SK-N-SH (cell line): ENCODE measurements at regions not wholly inside any gene's neighbourhood (a gene's known extent, or its start where the extent isn't known, plus 50 kb on each side); places are given as distances from the start of the nearest gene placed in this dataset.

Experiments used
- CTCF ChIA-PET: fragments of 300-600, 350-600 bp; formaldehyde crosslinking; extraction: SDS; loops from one replicate; lab custom pipeline; 2021; lab: Yijun Ruan, JAX
- POLR2A ChIA-PET: fragments of 350-600 bp; sonication (Branson Sonifier 250); formaldehyde crosslinking; extraction: SDS; loops from one replicate; lab custom pipeline; 2020; ENCODE audit warnings: antibody characterized with exemption, inconsistent platforms; lab: Yijun Ruan, JAX
- DNase-seq: peaks from one replicate; pipeline ENCODE4 v3.0.0; 2012
- H2AFZ ChIP-seq: fragments of 200-600 bp; sonication (generic); 2 replicates; pipeline ENCODE4 v1.8.1; 2016; ENCODE audit warnings: antibody characterized with exemption, mild to moderate bottlenecking, low read depth
- H3F3A ChIP-seq: fragments of 200-600 bp; sonication (generic); replicated peaks from 2 replicates; pipeline ENCODE3; 2016; ENCODE audit warnings: antibody characterized with exemption, mild to moderate bottlenecking; ENCODE audit not compliant: insufficient read depth
- H3K27ac ChIP-seq, 2 experiments: fragments of 200-500 bp in 1 of 2; fragments of 200-600 bp in 1 of 2; sonication (Bioruptor generic) in 1 of 2; sonication (generic), shearing (Covaris generic) in 1 of 2; 2 replicates each; pipeline versions ENCODE4 v1.5.1 to v1.6.1; 2014 to 2016; ENCODE audit warnings: low read depth in 2 of 2, inconsistent platforms in 1 of 2, low read length in 1 of 2, mild to moderate bottlenecking in 1 of 2, mixed read lengths in 1 of 2
- H3K27me3 ChIP-seq: fragments of 200-600 bp; sonication (generic), shearing (Covaris generic); 2 replicates; pipeline ENCODE4 v1.6.1; 2016; ENCODE audit warnings: mixed run types; ENCODE audit not compliant: insufficient read depth
- H3K36me3 ChIP-seq, 2 experiments: fragments of 200-500 bp in 1 of 2; fragments of 200-600 bp in 1 of 2; sonication (Bioruptor generic) in 1 of 2; sonication (generic) in 1 of 2; replicated peaks in 1 of 2; 2 replicates each; pipeline versions ENCODE3 to v1.5.1; 2014 to 2016; ENCODE audit warnings: low read length in 1 of 2, mild to moderate bottlenecking in 1 of 2; ENCODE audit not compliant: insufficient read depth in 2 of 2, control insufficient read depth in 1 of 2
- H3K4me1 ChIP-seq, 2 experiments: fragments of 200-500 bp in 1 of 2; fragments of 200-600 bp in 1 of 2; sonication (Bioruptor generic) in 1 of 2; sonication (generic), shearing (Covaris generic) in 1 of 2; 2 replicates each; pipeline versions ENCODE4 v1.5.1 to v1.6.1; 2014 to 2016; ENCODE audit warnings: low read depth in 1 of 2, low read length in 1 of 2, mixed run types in 1 of 2; ENCODE audit not compliant: insufficient read depth in 2 of 2, control insufficient read depth in 1 of 2
- H3K4me2 ChIP-seq: fragments of 200-600 bp; sonication (generic), shearing (Covaris generic); 2 replicates; pipeline ENCODE4 v1.6.1; 2017; ENCODE audit warnings: mixed run types
- H3K4me3 ChIP-seq, 2 experiments: fragments of 200-500 bp in 1 of 2; fragments of 200-600 bp in 1 of 2; sonication (Bioruptor generic) in 1 of 2; sonication (generic), shearing (Covaris generic) in 1 of 2; 2 replicates each; pipeline versions ENCODE4 v1.5.1 to v1.8.1; 2014 to 2016; ENCODE audit warnings: low read depth in 2 of 2, inconsistent platforms in 1 of 2, low read length in 1 of 2, mild to moderate bottlenecking in 1 of 2, mixed read lengths in 1 of 2, moderate library complexity in 1 of 2
- H3K79me2 ChIP-seq: fragments of 200-600 bp; sonication (generic); 2 replicates; pipeline ENCODE4 v1.8.1; 2017; ENCODE audit warnings: mild to moderate bottlenecking; ENCODE audit not compliant: insufficient read depth
- H3K9ac ChIP-seq: fragments of 200-600 bp; sonication (generic); 2 replicates; pipeline ENCODE4 v1.6.1; 2017; ENCODE audit warnings: mixed run types
- H3K9me2 ChIP-seq: fragments of 200-600 bp; sonication (generic); 2 replicates; pipeline ENCODE4 v1.6.1; 2017; ENCODE audit warnings: mixed run types
- H3K9me3 ChIP-seq: fragments of 200-600 bp; sonication (generic); 2 replicates; pipeline ENCODE4 v1.6.1; 2017; ENCODE audit warnings: mixed run types, mild to moderate bottlenecking, moderate library complexity
- H4K20me1 ChIP-seq: fragments of 200-600 bp; sonication (generic); 2 replicates; pipeline ENCODE4 v1.6.1; 2017; ENCODE audit warnings: mild to moderate bottlenecking, mixed run types; ENCODE audit not compliant: insufficient read depth
- ELF1 ChIP-seq: IDR thresholded peaks from 2 replicates; pipeline ENCODE4 v1.4.0; 2012
- EP300 ChIP-seq, 2 experiments: IDR thresholded peaks; 2 replicates each; pipeline versions ENCODE4 v1.4.0 to v1.6.1; 2012; ENCODE audit warnings: borderline replicate concordance in 1 of 2, low read depth in 1 of 2, low read length in 1 of 2
- EZH2phosphoT487 ChIP-seq: fragments of 200-600 bp; sonication (generic); IDR thresholded peaks from 2 replicates; pipeline ENCODE4 v1.6.1; 2017; ENCODE audit warnings: low read depth, mixed run types, mild to moderate bottlenecking, antibody characterized with exemption, moderate library complexity, borderline replicate concordance
- GABPA ChIP-seq: IDR thresholded peaks from 2 replicates; pipeline ENCODE4 v1.4.0; 2012; ENCODE audit warnings: low read depth, mild to moderate bottlenecking
- JUND ChIP-seq: IDR thresholded peaks from 2 replicates; pipeline ENCODE4 v1.4.0; 2012
- NFIC ChIP-seq: IDR thresholded peaks from 2 replicates; pipeline ENCODE4 v1.4.0; 2012; ENCODE audit warnings: borderline replicate concordance
- POLR2AphosphoS5 ChIP-seq: IDR thresholded peaks from 2 replicates; pipeline ENCODE4 v1.6.1; 2012; ENCODE audit warnings: low read depth, low read length
- RFX5 ChIP-seq: IDR thresholded peaks from 2 replicates; pipeline ENCODE4 v1.6.1; 2012; ENCODE audit warnings: mild to moderate bottlenecking, improper control_type of control experiment, low read length
- SIN3A ChIP-seq: IDR thresholded peaks from 2 replicates; pipeline ENCODE4 v1.6.1; 2012; ENCODE audit warnings: low read depth, mild to moderate bottlenecking, low read length, moderate library complexity, borderline replicate concordance
- WGBS: methylation state at CpG from one replicate; pipeline ENCODE4 v1.1.6; 2017; ENCODE audit warnings: low lambda C conversion rate; 5-methylcytosine and 5-hydroxymethylcytosine counted together
- TF ChIP-seq, protein P1 (sequence below): fragments of 150-350 bp; IDR thresholded peaks from 2 replicates; pipeline ENCODE4 v1.6.1; 2016; ENCODE audit warnings: mild to moderate bottlenecking, low read depth, low read length
- TF ChIP-seq, protein P2 (sequence below): IDR thresholded peaks from 2 replicates; pipeline ENCODE4 v1.4.0; 2012; ENCODE audit warnings: low read depth, borderline replicate concordance
- TF ChIP-seq, protein P3 (sequence below): IDR thresholded peaks from 2 replicates; pipeline ENCODE4 v1.4.0; 2012; ENCODE audit warnings: low read depth, borderline replicate concordance
- TF ChIP-seq, protein P4 (sequence below): IDR thresholded peaks from 2 replicates; pipeline ENCODE4; 2012
- TF ChIP-seq, protein P5 (sequence below): IDR thresholded peaks from 2 replicates; pipeline ENCODE4 v1.4.0; 2012; ENCODE audit warnings: low read depth

DNA sequence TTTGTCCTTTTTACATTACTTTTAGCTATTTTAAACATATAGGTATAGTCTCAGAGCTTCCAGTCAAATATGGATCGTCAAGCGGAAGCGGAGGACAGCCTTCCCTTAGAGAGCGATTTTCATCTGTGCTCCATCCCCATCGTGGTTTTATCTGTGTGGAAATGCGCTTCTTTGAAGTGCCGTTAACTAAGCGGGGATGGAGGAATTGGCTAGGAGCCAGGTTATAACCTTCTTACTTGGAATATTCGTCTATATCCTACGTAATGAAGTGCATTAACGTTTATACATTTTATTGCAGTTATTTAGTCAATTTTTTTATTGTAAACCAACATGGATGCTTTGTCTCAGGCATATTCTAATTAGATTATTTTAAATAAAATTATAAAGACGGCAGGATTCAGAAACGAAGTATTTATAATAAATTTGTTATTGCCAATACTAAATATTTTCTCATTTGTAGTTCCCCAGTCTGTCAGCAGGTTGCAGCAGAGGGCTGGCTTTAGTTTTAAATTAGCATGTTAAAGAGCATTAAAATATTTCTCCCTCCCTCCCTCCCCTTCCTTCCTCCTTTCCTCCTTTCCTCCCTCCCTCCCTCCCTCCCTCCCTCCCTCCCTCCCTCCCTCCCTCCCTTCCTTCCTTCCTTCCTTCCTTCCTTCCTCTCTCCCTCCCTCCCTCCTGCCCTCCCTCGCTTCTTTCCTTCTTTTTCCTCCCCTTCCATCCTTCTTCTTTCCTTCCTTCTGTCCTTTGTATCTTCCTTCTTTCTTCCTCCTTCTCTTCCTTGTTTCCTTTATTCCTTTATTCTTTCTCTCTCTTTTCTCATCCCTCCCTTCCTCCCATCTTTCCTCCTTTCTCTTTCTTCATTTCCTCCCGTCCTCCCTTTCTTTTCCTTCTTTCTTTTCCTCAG, 80.6 kb upstream of the DOCK10 start (continued):
- no peak for TF ChIP-seq RFX5

DNA sequence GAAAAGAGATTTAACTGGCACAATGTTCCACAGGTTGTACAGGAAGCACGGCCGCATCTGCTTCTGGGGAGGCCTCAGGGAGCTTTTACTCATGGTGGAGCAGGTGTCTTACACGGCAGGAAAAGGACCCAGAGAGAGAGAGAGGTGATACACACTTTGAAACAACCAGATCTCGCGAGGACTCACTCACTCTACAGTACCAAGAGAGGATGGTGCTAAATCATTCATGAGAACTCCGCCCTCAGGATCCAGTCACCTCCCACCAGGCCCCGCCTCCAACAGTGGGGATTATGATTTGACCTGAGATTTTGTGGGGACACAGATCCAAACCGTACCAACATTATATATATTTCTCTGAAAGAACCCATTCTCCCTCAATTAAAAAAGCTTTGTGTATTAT, 79.7 kb upstream of the DOCK10 start:
- no peak for DNase-seq
- peaks cover 22% of the 10 kb centered on the region for H3F3A ChIP-seq
- no peaks in the 10 kb centered on the region for H3K9me2 ChIP-seq
- H3K79me2 ChIP-seq: no peaks in the 10 kb centered on the region
- no peaks in the 10 kb centered on the region for H3K27me3 ChIP-seq
- POLR2A ChIA-PET: no interaction called here
- no peak overlapping the region for H3K4me2 ChIP-seq
- no peaks in the 10 kb centered on the region for H3K36me3 ChIP-seq
- peak overlapping the region; percentile 18; the same call in 1 of the 2 replicates for H2AFZ ChIP-seq
- no peaks in the 10 kb centered on the region for H4K20me1 ChIP-seq
- H3K9me3 ChIP-seq: no peaks in the 10 kb centered on the region
- H3K4me1 ChIP-seq: peaks cover 4 to 5% of the 10 kb centered on the region in 2 experiments; a peak in 3 of 4 replicates
- CTCF ChIA-PET: interaction anchor here (0.5 to 6.8 kb wide), 19 partner anchors 10 to 561 kb away, joined by 3 to 109 read pairs (median 3); partner anchors contain the start of gene NYAP2
- WGBS: 93% methylated on average over 8 of the region's 8 CpGs
- H3K4me3 ChIP-seq: no peak overlapping the region
- H3K9ac ChIP-seq: no peak overlapping the region
- no peak for TF ChIP-seq JUND
- TF ChIP-seq EP300 (IDR thresholded peaks at IDR 0.05; ENCODE audit: borderline replicate concordance in 1 of 2, low read depth in 1 of 2, low read length in 1 of 2): no peak
- TF ChIP-seq NFIC: no peak
- TF ChIP-seq, protein P1, sequence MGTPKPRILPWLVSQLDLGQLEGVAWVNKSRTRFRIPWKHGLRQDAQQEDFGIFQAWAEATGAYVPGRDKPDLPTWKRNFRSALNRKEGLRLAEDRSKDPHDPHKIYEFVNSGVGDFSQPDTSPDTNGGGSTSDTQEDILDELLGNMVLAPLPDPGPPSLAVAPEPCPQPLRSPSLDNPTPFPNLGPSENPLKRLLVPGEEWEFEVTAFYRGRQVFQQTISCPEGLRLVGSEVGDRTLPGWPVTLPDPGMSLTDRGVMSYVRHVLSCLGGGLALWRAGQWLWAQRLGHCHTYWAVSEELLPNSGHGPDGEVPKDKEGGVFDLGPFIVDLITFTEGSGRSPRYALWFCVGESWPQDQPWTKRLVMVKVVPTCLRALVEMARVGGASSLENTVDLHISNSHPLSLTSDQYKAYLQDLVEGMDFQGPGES: no peak
- TF ChIP-seq, protein P2, sequence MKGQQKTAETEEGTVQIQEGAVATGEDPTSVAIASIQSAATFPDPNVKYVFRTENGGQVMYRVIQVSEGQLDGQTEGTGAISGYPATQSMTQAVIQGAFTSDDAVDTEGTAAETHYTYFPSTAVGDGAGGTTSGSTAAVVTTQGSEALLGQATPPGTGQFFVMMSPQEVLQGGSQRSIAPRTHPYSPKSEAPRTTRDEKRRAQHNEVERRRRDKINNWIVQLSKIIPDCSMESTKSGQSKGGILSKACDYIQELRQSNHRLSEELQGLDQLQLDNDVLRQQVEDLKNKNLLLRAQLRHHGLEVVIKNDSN: no peak
- TF ChIP-seq, protein P3, sequence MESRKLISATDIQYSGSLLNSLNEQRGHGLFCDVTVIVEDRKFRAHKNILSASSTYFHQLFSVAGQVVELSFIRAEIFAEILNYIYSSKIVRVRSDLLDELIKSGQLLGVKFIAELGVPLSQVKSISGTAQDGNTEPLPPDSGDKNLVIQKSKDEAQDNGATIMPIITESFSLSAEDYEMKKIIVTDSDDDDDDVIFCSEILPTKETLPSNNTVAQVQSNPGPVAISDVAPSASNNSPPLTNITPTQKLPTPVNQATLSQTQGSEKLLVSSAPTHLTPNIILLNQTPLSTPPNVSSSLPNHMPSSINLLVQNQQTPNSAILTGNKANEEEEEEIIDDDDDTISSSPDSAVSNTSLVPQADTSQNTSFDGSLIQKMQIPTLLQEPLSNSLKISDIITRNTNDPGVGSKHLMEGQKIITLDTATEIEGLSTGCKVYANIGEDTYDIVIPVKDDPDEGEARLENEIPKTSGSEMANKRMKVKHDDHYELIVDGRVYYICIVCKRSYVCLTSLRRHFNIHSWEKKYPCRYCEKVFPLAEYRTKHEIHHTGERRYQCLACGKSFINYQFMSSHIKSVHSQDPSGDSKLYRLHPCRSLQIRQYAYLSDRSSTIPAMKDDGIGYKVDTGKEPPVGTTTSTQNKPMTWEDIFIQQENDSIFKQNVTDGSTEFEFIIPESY: no peak
- TF ChIP-seq GABPA: no peak
- TF ChIP-seq ELF1: no peak
- TF ChIP-seq POLR2AphosphoS5: no peak
- no peak for TF ChIP-seq RFX5
- no peak for TF ChIP-seq SIN3A
- no peak for TF ChIP-seq EZH2phosphoT487
- TF ChIP-seq, protein P4, sequence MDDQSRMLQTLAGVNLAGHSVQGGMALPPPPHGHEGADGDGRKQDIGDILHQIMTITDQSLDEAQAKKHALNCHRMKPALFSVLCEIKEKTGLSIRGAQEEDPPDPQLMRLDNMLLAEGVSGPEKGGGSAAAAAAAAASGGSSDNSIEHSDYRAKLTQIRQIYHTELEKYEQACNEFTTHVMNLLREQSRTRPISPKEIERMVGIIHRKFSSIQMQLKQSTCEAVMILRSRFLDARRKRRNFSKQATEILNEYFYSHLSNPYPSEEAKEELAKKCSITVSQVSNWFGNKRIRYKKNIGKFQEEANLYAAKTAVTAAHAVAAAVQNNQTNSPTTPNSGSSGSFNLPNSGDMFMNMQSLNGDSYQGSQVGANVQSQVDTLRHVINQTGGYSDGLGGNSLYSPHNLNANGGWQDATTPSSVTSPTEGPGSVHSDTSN: no peak
- TF ChIP-seq, protein P5, sequence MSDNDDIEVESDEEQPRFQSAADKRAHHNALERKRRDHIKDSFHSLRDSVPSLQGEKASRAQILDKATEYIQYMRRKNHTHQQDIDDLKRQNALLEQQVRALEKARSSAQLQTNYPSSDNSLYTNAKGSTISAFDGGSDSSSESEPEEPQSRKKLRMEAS: no peak
- H3K27ac ChIP-seq: no peak overlapping the region
